Keratinocyte (primary cell): ENCODE measurements at regions not wholly inside any gene's neighbourhood (a gene's known extent, or its start where the extent isn't known, plus 50 kb on each side); places are given as distances from the start of the nearest gene placed in this dataset.

ENCODE experiments used
- DNase-seq: peaks from one replicate; pipeline ENCODE4 v3.0.0-alpha.2; 2011; ENCODE audit warnings: low read depth, missing footprints, low spot score
- FAIRE-seq: peaks from 2 replicates; lab custom pipeline; 2011; peaks lifted over from hg19 to GRCh38; lab: Jason Lieb, UNC
- H2AFZ ChIP-seq: 2 replicates; pipeline ENCODE4 v1.6.0; 2012; ENCODE audit warnings: low read length, control low read depth, inconsistent platforms; ENCODE audit not compliant: control insufficient read depth
- H3K27ac ChIP-seq: 2 replicates; pipeline ENCODE4 v1.5.1; 2011; ENCODE audit warnings: low read length; ENCODE audit not compliant: control insufficient read depth, insufficient read depth
- H3K27me3 ChIP-seq: 3 replicates; pipeline ENCODE4 v1.6.0; 2011; ENCODE audit warnings: low read length; ENCODE audit not compliant: control insufficient read depth, insufficient read depth; ENCODE audit errors: extremely low read depth
- H3K36me3 ChIP-seq, 2 experiments: 2 replicates in 1 of 2; 3 replicates in 1 of 2; pipeline ENCODE4 v1.5.1; 2011; ENCODE audit warnings: low read length in 2 of 2, mild to moderate bottlenecking in 1 of 2; ENCODE audit not compliant: control insufficient read depth in 2 of 2, insufficient read depth in 2 of 2; ENCODE audit errors: extremely low read depth in 1 of 2
- H3K4me1 ChIP-seq: 3 replicates; pipeline ENCODE4 v1.5.1; 2011; ENCODE audit warnings: low read length; ENCODE audit not compliant: control insufficient read depth, insufficient read depth; ENCODE audit errors: extremely low read depth
- H3K4me2 ChIP-seq: 3 replicates; pipeline ENCODE4 v1.6.0; 2011; ENCODE audit warnings: low read depth, low read length; ENCODE audit not compliant: control insufficient read depth, insufficient read depth; ENCODE audit errors: extremely low read depth
- H3K4me3 ChIP-seq, 3 experiments: fragments of 200-600 bp in 1 of 3; sonication (generic) in 1 of 3; 2 replicates in 2 of 3; 3 replicates in 1 of 3; pipeline ENCODE4 v1.5.1; 2011 to 2016; ENCODE audit warnings: low read length in 3 of 3, mild to moderate bottlenecking in 3 of 3, control low read depth in 2 of 3, inconsistent platforms in 1 of 3, low read depth in 1 of 3, mixed read lengths in 1 of 3, mixed run types in 1 of 3, moderate library complexity in 1 of 3; ENCODE audit not compliant: control insufficient read depth in 2 of 3, insufficient read depth in 2 of 3; ENCODE audit errors: extremely low read depth in 1 of 3
- H3K79me2 ChIP-seq: 2 replicates; pipeline ENCODE4 v1.6.0; 2012; ENCODE audit warnings: low read length; ENCODE audit not compliant: control insufficient read depth, insufficient read depth
- H3K9ac ChIP-seq: 3 replicates; pipeline ENCODE4 v1.6.0; 2011; ENCODE audit warnings: low read length; ENCODE audit not compliant: control insufficient read depth, insufficient read depth; ENCODE audit errors: extremely low read depth
- H3K9me1 ChIP-seq: 3 replicates; pipeline ENCODE4 v1.6.0; 2011; ENCODE audit warnings: low read length; ENCODE audit not compliant: control insufficient read depth, insufficient read depth; ENCODE audit errors: extremely low read depth
- H3K9me3 ChIP-seq: 2 replicates; pipeline ENCODE4 v1.5.1; 2012; ENCODE audit warnings: low read depth, low read length; ENCODE audit not compliant: control insufficient read depth
- H4K20me1 ChIP-seq: 3 replicates; pipeline ENCODE4 v1.6.0; 2011; ENCODE audit warnings: low read length; ENCODE audit not compliant: control insufficient read depth, insufficient read depth; ENCODE audit errors: extremely low read depth
- EZH2 ChIP-seq: IDR thresholded peaks from one replicate; pipeline ENCODE4 v1.6.1; 2012; ENCODE audit warnings: inconsistent platforms, mild to moderate bottlenecking, low read length, moderate library complexity
- dilution Hi-C: fragments of 300-500 bp; cut with MboI; formaldehyde crosslinking; loops from one replicate; pipeline ENCODE4 v1.7.0; 2020; ENCODE audit warnings: low sequenced_read_pairs; ENCODE audit not compliant: extremely low pct_ligation_motif_present
- TF ChIP-seq, protein P1 (sequence below), 3 experiments: IDR thresholded peaks in 1 of 3; conservative IDR thresholded peaks in 1 of 3; optimal IDR thresholded peaks in 1 of 3; 2 replicates in 2 of 3; 3 replicates in 1 of 3; pipeline versions ENCODE3 to v1.5.1; 2011; ENCODE audit warnings: low read length in 3 of 3, mild to moderate bottlenecking in 3 of 3, moderate library complexity in 2 of 3, control low read depth in 1 of 3, inconsistent platforms in 1 of 3; ENCODE audit not compliant: insufficient read depth in 2 of 3; ENCODE audit errors: extremely low read depth in 1 of 3

DNA sequence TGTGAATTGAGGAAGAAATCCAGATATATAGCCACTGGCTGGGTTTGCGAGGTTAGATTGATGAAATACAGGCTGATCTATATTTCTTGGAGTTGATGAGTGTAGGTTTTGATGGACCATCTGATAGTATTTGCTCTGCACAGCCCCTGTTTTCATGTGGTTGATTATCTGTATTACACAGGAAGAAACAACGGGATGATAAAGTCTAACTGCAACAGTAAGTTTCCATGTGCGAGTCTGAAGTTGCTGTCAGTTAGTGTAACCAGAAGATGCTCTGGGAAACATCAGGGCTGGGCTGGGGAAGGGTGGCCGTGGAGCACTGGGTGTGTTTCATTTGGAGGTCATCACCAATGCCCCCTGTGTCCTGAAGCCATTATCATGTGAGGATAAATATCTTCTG, 148.4 kb upstream of the SFRP2 start:
- H3K4me3 ChIP-seq: no peak overlapping the region
- no peak for FAIRE-seq
- H2AFZ ChIP-seq: no peak overlapping the region
- no peaks in the 10 kb centered on the region for H3K79me2 ChIP-seq
- no peak overlapping the region for H3K9ac ChIP-seq
- H3K27me3 ChIP-seq: peaks cover 4% of the 10 kb centered on the region
- TF ChIP-seq, protein P1, sequence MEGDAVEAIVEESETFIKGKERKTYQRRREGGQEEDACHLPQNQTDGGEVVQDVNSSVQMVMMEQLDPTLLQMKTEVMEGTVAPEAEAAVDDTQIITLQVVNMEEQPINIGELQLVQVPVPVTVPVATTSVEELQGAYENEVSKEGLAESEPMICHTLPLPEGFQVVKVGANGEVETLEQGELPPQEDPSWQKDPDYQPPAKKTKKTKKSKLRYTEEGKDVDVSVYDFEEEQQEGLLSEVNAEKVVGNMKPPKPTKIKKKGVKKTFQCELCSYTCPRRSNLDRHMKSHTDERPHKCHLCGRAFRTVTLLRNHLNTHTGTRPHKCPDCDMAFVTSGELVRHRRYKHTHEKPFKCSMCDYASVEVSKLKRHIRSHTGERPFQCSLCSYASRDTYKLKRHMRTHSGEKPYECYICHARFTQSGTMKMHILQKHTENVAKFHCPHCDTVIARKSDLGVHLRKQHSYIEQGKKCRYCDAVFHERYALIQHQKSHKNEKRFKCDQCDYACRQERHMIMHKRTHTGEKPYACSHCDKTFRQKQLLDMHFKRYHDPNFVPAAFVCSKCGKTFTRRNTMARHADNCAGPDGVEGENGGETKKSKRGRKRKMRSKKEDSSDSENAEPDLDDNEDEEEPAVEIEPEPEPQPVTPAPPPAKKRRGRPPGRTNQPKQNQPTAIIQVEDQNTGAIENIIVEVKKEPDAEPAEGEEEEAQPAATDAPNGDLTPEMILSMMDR (optimal IDR thresholded peaks at IDR 0.05 in 1 of 3, IDR thresholded peaks at IDR 0.05 in 1 of 3, conservative IDR thresholded peaks at IDR 0.05 in 1 of 3; ENCODE audit: extremely low read depth in 1 of 3, insufficient read depth in 2 of 3, low read length in 3 of 3): no peak
- dilution Hi-C loops: no loop called here
- no peaks in the 10 kb centered on the region for H3K9me1 ChIP-seq
- no peaks in the 10 kb centered on the region for H3K9me3 ChIP-seq
- no peak overlapping the region for H3K4me2 ChIP-seq
- no peak for DNase-seq
- H3K4me1 ChIP-seq: no peaks in the 10 kb centered on the region
- no peak overlapping the region for H3K27ac ChIP-seq
- no peaks in the 10 kb centered on the region for H4K20me1 ChIP-seq
- no peaks in the 10 kb centered on the region for H3K36me3 ChIP-seq

DNA sequence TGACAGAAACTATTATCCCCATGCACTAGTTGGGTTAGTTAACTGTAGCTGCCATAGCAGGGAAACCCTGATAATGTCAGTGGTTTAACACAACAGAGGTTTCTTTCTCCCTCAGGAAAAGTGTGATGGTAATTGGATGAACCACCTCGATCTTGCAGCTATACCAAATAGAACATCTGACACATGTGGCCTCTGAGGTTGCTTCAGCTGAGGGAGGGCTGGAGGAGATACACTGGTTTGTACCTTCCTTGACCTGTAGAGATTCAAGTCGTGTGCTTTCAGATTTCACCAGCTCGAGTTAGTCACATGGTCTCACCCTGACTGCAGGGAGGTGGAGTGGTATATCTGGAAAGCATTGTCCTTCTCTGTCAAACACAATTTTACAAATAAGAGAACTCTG, 147.2 kb upstream of the SFRP2 start:
- Histone ChIP-seq H4K20me1 (no peaks in the 10 kb centered on the region), H3K4me2 (no peak overlapping the region), H3K79me2 (no peaks in the 10 kb centered on the region), H3K36me3 (no peaks in the 10 kb centered on the region), H3K4me3 (no peak overlapping the region), H3K27ac (no peak overlapping the region), H3K27me3 (peaks cover 3% of the 10 kb centered on the region), H3K4me1 (no peaks in the 10 kb centered on the region), H3K9ac (no peak overlapping the region), H3K9me1 (no peaks in the 10 kb centered on the region), H3K9me3 (no peaks in the 10 kb centered on the region), H2AFZ (no peak overlapping the region)
- TF ChIP-seq, protein P1 (optimal IDR thresholded peaks at IDR 0.05 in 1 of 3, IDR thresholded peaks at IDR 0.05 in 1 of 3, conservative IDR thresholded peaks at IDR 0.05 in 1 of 3; ENCODE audit: extremely low read depth in 1 of 3, insufficient read depth in 2 of 3, low read length in 3 of 3): no peak
- TF ChIP-seq EZH2: no peak
- FAIRE-seq (no peak), DNase-seq (no peak)
- dilution Hi-C loops: no loop called here
